Mucosa of rectum (tissue), 2 donors: ENCODE measurements at regions not wholly inside any gene's neighbourhood (a gene's known extent, or its start where the extent isn't known, plus 50 kb on each side); places are given as distances from the start of the nearest gene placed in this dataset.

Experiments used
- H3K27ac ChIP-seq, 2 donors: one replicate each; pipeline ENCODE4 v1.7.0; 2013; ENCODE audit warnings: inconsistent platforms in 2 of 2, low read depth in 2 of 2, low read length in 2 of 2
- H3K27me3 ChIP-seq, 2 donors: one replicate each; pipeline ENCODE4 v1.7.0; 2013; ENCODE audit warnings: low read length in 2 of 2; ENCODE audit not compliant: control insufficient read depth in 2 of 2, insufficient read depth in 2 of 2
- H3K36me3 ChIP-seq, 2 donors: one replicate each; pipeline ENCODE4 v1.7.0; 2013; ENCODE audit warnings: low read length in 2 of 2; ENCODE audit not compliant: control insufficient read depth in 2 of 2, insufficient read depth in 2 of 2
- H3K4me1 ChIP-seq, 2 donors: one replicate each; pipeline ENCODE4 v1.7.0; 2013; ENCODE audit warnings: low read length in 2 of 2, mild to moderate bottlenecking in 1 of 2; ENCODE audit not compliant: control insufficient read depth in 2 of 2, insufficient read depth in 2 of 2
- H3K4me3 ChIP-seq, 2 donors: one replicate each; pipeline ENCODE4 v1.7.0; 2013; ENCODE audit warnings: low read length in 2 of 2
- H3K9ac ChIP-seq, 2 donors: one replicate each; pipeline ENCODE4 v1.7.0; 2013; ENCODE audit warnings: low read length in 2 of 2, low read depth in 1 of 2, mild to moderate bottlenecking in 1 of 2
- H3K9me3 ChIP-seq, 2 donors: one replicate each; pipeline ENCODE4 v1.7.0; 2013; ENCODE audit warnings: low read length in 2 of 2; ENCODE audit not compliant: control insufficient read depth in 2 of 2
- donor health status: healthy.
- donor health status: Normal muscosa, but diverticular disease.

GRCh38 chr10:131642966-131643365, 257.8 kb upstream of the PPP2R2D start:
- Histone ChIP-seq H3K9me3 (peaks cover 0 to 2% of the 10 kb centered on the region in 2 donors), H3K36me3 (no peaks in the 10 kb centered on the region), H3K27ac (no peak overlapping the region), H3K9ac (no peak overlapping the region), H3K27me3 (no peaks in the 10 kb centered on the region), H3K4me3 (no peak overlapping the region), H3K4me1 (no peaks in the 10 kb centered on the region)

GRCh38 chr10:131644289-131644688, 256.5 kb upstream of the PPP2R2D start:
- no peak overlapping the region for H3K4me3 ChIP-seq

GRCh38 chr10:131644864-131645658, 255.7 kb upstream of the PPP2R2D start:
- Histone ChIP-seq H3K9ac (no peak overlapping the region), H3K36me3 (no peaks in the 10 kb centered on the region), H3K4me3 (no peak overlapping the region), H3K27me3 (no peaks in the 10 kb centered on the region), H3K27ac (no peak overlapping the region), H3K9me3 (no peaks in the 10 kb centered on the region), H3K4me1 (no peaks in the 10 kb centered on the region)

More at GRCh38 chr10:131644289-131644688, 256.5 kb upstream of the PPP2R2D start:
- Histone ChIP-seq H3K4me1 (no peaks in the 10 kb centered on the region), H3K9me3 (no peaks in the 10 kb centered on the region), H3K9ac (no peak overlapping the region), H3K36me3 (no peaks in the 10 kb centered on the region), H3K27ac (no peak overlapping the region), H3K27me3 (no peaks in the 10 kb centered on the region)

GRCh38 chr10:131645756-131646155, 255.1 kb upstream of the PPP2R2D start:
- Histone ChIP-seq H3K9ac (no peak overlapping the region), H3K27me3 (no peaks in the 10 kb centered on the region), H3K27ac (no peak overlapping the region), H3K4me3 (no peak overlapping the region), H3K36me3 (no peaks in the 10 kb centered on the region), H3K4me1 (no peaks in the 10 kb centered on the region), H3K9me3 (no peaks in the 10 kb centered on the region)

- no peak overlapping the region for H3K9ac ChIP-seq
- H3K36me3 ChIP-seq, result no peaks in the 10 kb centered on the region
- H3K4me1 ChIP-seq, result no peaks in the 10 kb centered on the region
- H3K4me3 ChIP-seq, result no peak overlapping the region
- H3K9me3 ChIP-seq, result peaks cover 0 to 3% of the 10 kb centered on the region in 2 donors
- peaks cover 0 to 2% of the 10 kb centered on the region in 2 donors for H3K27me3 ChIP-seq
- H3K27ac ChIP-seq, result no peak overlapping the region
Measured at GRCh38 chr10:131646551-131647525, 254.0 kb upstream of the PPP2R2D start.

GRCh38 chr10:131647789-131648188, 253.0 kb upstream of the PPP2R2D start:
- Histone ChIP-seq H3K9me3 (peaks cover 0 to 3% of the 10 kb centered on the region in 2 donors), H3K27ac (no peak overlapping the region), H3K4me1 (no peaks in the 10 kb centered on the region), H3K9ac (no peak overlapping the region), H3K4me3 (no peak overlapping the region), H3K27me3 (peaks cover 0 to 2% of the 10 kb centered on the region in 2 donors), H3K36me3 (no peaks in the 10 kb centered on the region)

GRCh38 chr10:131648386-131649020, 252.3 kb upstream of the PPP2R2D start:
- no peak overlapping the region for H3K4me3 ChIP-seq
- peaks cover 0 to 2% of the 10 kb centered on the region in 2 donors for H3K27me3 ChIP-seq
- no peak overlapping the region for H3K27ac ChIP-seq
- H3K9ac ChIP-seq, result no peak overlapping the region
- no peaks in the 10 kb centered on the region for H3K4me1 ChIP-seq
- no peaks in the 10 kb centered on the region for H3K36me3 ChIP-seq
- H3K9me3 ChIP-seq, result peaks cover 0 to 3% of the 10 kb centered on the region in 2 donors

GRCh38 chr10:131649617-131650016, 251.2 kb upstream of the PPP2R2D start:
- no peaks in the 10 kb centered on the region for H3K4me1 ChIP-seq
- H3K9me3 ChIP-seq, result peaks cover 0 to 3% of the 10 kb centered on the region in 2 donors
- H3K27ac ChIP-seq, result no peak overlapping the region
- no peaks in the 10 kb centered on the region for H3K36me3 ChIP-seq
- no peak overlapping the region for H3K9ac ChIP-seq
- H3K27me3 ChIP-seq, result peaks cover 0 to 2% of the 10 kb centered on the region in 2 donors
- no peak overlapping the region for H3K4me3 ChIP-seq

GRCh38 chr10:131650169-131650705, 250.6 kb upstream of the PPP2R2D start:
- Histone ChIP-seq H3K27me3 (peaks cover 0 to 2% of the 10 kb centered on the region in 2 donors), H3K9me3 (peaks cover 0 to 3% of the 10 kb centered on the region in 2 donors), H3K4me1 (no peaks in the 10 kb centered on the region), H3K4me3 (no peak overlapping the region), H3K9ac (no peak overlapping the region), H3K27ac (no peak overlapping the region), H3K36me3 (no peaks in the 10 kb centered on the region)
